Activated T-cell treated with anti-CD3 and anti-CD28 coated beads for 48 hours (primary cell): ENCODE measurements at regions not wholly inside any gene's neighbourhood (a gene's known extent, or its start where the extent isn't known, plus 50 kb on each side); places are given as distances from the start of the nearest gene placed in this dataset.

Experiments
- DNase-seq: peaks from one replicate; pipeline ENCODE4 v3.0.0-alpha.2; 2020; ENCODE audit warnings: low read depth

- no peak for DNase-seq
Measured at GRCh38 chr2:104321116-104321795, 532.7 kb upstream of the POU3F3 start.

DNA sequence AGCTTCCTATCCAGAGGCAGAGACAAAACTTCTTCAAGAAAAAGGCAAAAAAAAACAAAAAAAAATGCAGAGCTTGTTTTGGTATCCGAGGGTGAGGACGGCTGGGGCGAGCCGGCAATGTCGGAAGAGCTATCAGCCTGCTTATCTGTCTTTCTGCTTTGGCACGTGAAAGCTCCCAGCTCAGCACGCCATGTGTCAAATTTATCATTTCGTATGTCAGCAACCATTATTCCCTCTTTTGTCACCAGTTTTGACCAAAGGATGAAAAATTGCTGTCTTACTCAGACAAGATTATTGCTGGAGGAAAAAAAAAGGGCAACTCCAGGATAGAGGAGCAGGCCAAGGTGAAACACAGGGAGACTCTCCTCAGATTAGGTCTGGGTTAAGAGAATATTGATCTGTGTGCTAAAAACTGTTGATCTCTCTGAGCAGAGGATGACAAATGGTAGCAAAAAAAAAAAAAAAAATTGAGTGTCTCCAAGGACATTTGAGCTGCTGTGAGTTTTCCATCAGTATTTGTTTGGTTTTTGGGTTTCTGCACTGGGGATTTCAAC lies 532.0 kb upstream of the POU3F3 start:
- no peak for DNase-seq

DNA sequence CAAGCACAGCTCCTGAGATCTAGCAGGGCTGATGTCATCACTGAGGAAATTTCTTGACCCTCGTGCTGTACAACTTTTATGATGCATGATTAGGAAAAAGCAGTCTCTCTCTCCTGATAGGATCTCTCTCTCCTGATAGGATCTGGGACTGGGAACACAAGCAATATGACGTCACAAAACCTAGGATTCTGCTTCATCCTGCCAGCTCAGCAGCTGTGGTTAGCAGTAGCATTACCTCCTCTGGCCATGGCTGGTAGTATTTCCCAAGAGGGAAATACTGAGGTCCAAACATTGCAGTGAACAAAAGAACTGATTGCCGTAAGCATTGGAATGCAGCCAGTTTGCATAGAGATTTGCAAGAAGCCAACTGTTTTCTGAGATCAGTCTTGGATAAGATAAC lies 521.2 kb upstream of the POU3F3 start:
- no peak for DNase-seq

- DNase-seq = no peak
Measured at GRCh38 chr2:104337869-104338268, 516.0 kb upstream of the POU3F3 start.

DNA sequence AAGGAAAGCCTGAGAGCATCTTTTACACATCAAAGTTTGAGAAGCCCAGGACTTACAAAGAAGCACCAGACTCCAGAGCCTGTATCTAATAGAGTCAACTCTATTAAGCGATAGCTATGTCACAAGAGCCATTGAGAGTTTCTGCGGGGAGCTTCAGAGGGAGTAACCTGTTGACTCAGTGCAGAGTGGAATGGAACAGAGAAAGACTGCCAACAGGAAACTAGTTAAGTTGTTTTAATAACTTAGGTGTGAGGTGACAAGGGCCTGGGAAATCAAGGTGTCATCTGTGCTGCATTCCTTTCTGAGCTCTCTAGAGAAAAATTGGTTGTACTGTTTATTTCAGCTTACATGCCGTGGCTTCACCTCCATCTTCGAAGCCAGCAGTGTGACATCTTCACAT lies 513.8 kb upstream of the POU3F3 start:
- no peak for DNase-seq

- DNase-seq = no peak
Measured at GRCh38 chr2:104340879-104341828, 512.8 kb upstream of the POU3F3 start.

GRCh38 chr2:104344306-104344705 lies 509.6 kb upstream of the POU3F3 start:
- DNase-seq = no peak

GRCh38 chr2:104344985-104345384 lies 508.9 kb upstream of the POU3F3 start:
- no peak for DNase-seq

- no peak for DNase-seq
Measured at GRCh38 chr2:104358122-104358521, 495.8 kb upstream of the POU3F3 start.

DNA sequence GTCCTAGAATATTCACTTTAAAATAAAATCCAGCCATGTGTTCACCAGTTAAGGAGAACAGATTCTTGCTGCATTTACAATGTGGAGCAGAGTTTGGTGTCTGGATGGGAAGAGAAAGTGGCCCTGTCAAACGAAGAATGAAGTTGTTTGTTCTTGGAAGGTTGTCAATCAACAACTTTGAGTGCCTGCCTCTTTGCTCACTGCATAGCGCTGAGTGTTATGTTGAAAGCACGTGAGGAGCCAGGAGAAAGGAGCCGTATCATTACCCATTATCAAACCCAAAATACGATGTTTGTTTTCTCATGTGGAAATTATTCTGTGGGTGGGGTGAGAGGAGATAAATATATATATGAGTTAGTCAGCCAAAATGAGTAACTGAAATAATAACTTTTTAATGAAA lies 492.5 kb upstream of the POU3F3 start:
- DNase-seq = no peak

GRCh38 chr2:104368089-104368488 lies 485.8 kb upstream of the POU3F3 start:
- DNase-seq = no peak

GRCh38 chr2:104371087-104371781 lies 482.7 kb upstream of the POU3F3 start:
- no peak for DNase-seq

- DNase-seq = no peak
Measured at GRCh38 chr2:104375206-104375605, 478.7 kb upstream of the POU3F3 start.

DNA sequence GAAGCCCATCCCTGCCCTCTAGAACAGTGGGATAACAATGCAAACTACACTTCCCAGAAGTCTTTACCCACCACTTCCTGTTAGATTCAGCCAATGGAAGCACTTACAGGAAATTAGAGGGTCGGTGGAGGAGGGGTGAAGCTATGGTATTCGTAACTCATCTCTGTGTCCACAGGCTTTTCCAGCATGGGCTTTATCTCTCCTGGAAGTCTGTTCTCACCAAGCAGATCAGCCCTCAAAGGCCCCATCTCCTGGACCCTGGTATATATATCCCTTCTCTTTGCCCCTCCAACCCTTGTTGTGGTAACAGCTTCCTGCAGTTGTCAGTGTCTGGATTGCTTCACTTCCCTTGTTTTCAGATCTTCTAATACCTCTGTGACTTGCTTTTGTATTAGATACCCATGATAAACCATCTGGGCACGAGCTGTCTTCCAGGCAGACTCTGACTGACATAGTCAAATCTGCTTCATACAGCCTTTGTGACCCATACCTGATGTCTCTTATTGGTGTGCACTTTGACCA lies 475.0 kb upstream of the POU3F3 start:
- no peak for DNase-seq

- no peak for DNase-seq
Measured at GRCh38 chr2:104384961-104385360, 469.0 kb upstream of the POU3F3 start.

GRCh38 chr2:104385743-104386142 lies 468.2 kb upstream of the POU3F3 start:
- DNase-seq = no peak

- no peak for DNase-seq
Measured at GRCh38 chr2:104388296-104388695, 465.6 kb upstream of the POU3F3 start.

GRCh38 chr2:104402825-104403224 lies 451.1 kb upstream of the POU3F3 start:
- no peak for DNase-seq

DNA sequence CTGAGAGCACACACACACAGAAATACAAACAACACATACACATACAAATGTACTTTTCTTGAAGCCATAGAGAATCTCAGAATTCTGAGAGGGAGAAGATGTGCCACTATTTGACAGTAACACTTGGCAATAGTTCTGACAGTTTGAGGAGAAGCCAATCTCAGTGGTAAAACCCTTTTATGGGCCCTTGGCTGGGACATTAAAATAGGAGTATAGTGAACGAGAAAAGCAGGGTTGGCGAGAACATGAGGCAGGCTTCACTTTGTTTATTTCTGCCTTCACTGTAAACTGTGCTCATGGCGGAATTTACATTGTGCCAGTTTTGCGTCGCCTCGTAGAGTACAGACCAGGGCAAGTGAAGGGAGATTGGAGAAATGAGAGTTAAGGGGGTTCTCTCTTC lies 449.4 kb upstream of the POU3F3 start:
- no peak for DNase-seq

DNA sequence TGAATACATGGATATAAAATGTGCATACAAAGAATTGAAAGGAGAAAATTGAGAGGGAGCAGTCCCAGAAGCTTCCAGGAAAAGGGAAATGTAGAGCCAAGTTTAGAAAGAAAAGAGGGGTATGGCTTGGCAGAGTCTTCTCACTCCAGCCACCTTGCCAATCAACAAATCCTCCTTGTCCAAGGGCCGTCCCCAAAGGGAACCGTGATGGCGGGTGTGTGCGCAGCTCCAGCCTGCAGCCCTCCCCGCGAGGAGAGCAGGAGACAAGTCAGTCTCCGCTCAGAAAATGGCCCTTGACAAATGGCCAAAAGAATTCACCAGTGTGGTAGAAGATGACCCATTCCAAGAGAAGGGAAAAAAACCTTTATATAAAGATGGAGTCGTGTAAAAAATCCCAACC lies 448.3 kb upstream of the POU3F3 start:
- no peak for DNase-seq

GRCh38 chr2:104406261-104406726 lies 447.6 kb upstream of the POU3F3 start:
- DNase-seq = no peak

DNA sequence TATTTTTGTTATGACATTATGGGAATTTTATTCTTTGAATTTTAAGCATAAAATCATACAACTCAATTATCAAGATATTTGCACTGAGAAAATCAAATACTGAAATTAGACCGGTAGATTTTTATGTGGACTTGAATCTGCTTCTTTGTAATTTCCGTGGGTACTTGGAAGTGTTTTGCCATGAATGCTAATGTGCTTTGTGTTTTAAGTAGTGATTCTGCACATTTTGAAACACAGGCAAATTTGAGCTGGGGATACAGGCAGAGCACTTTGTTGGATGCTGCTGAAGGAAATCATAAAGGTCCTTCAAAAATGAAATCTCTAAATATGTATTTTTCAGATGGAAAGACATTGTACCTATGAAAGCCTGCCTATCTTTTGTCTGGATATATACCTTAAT lies 446.3 kb upstream of the POU3F3 start:
- DNase-seq = no peak
